Spinal cord (tissue), 9 donors: ENCODE measurements at regions not wholly inside any gene's neighbourhood (a gene's known extent, or its start where the extent isn't known, plus 50 kb on each side); places are given as distances from the start of the nearest gene placed in this dataset.

Experiments used
- DNase-seq, 6 donors: peaks; one replicate each; pipeline versions ENCODE4 v3.0.0 to v3.0.0-alpha.2; 2013 to 2015; ENCODE audit warnings: low spot score in 6 of 6, low read depth in 4 of 6
- H3K27ac ChIP-seq: one replicate; pipeline ENCODE4 v1.5.1; 2013; ENCODE audit warnings: low read depth, low read length, control low read depth
- H3K27me3 ChIP-seq: one replicate; pipeline ENCODE4 v1.6.1; 2013; ENCODE audit warnings: low read length; ENCODE audit not compliant: control insufficient read depth, insufficient read depth
- H3K36me3 ChIP-seq: one replicate; pipeline ENCODE4 v1.6.1; 2013; ENCODE audit warnings: low read length; ENCODE audit not compliant: control insufficient read depth, insufficient read depth
- H3K4me1 ChIP-seq: one replicate; pipeline ENCODE4 v1.6.1; 2013; ENCODE audit warnings: low read length; ENCODE audit not compliant: control insufficient read depth, insufficient read depth
- H3K4me3 ChIP-seq: one replicate; pipeline ENCODE4 v1.5.1; 2013; ENCODE audit warnings: low read depth, low read length, control low read depth
- H3K9me3 ChIP-seq: one replicate; pipeline ENCODE4 v1.6.1; 2013; ENCODE audit warnings: low read length; ENCODE audit not compliant: control insufficient read depth, insufficient read depth
- WGBS: methylation state at CpG from one replicate; pipeline ENCODE4 v1.1.5; 2013; ENCODE audit warnings: missing lambda C conversion rate; ENCODE audit not compliant: insufficient coverage; 5-methylcytosine and 5-hydroxymethylcytosine counted together
- donor health status: healthy.

DNA sequence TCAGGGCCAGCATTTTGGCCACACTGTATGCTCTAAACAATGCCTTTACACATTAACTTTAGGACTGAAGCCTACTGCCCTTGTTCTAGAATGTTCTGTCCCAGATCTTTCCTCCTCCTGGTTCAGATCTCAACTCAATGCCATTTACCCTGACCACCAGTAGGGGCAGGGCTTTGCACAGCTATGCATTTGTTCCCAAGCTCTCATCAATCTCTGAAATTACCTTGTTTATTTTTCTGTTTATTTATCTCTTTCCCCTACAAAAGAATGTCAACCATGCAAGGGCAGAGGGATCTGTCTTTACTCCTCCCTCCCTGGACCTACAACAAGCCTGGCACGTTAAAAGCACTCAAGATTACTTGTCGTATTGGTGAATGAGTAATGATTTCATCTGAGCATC lies 612.9 kb downstream of the BNC2 start:
- no peak overlapping the region for H3K27ac ChIP-seq
- H3K9me3 ChIP-seq = no peaks in the 10 kb centered on the region
- H3K27me3 ChIP-seq = no peaks in the 10 kb centered on the region
- 80% methylated on average over 1 of the region's 2 CpGs for WGBS
- no peak overlapping the region for H3K4me3 ChIP-seq
- no peaks in the 10 kb centered on the region for H3K36me3 ChIP-seq
- DNase-seq = no peak
- H3K4me1 ChIP-seq = peaks cover 6% of the 10 kb centered on the region

DNA sequence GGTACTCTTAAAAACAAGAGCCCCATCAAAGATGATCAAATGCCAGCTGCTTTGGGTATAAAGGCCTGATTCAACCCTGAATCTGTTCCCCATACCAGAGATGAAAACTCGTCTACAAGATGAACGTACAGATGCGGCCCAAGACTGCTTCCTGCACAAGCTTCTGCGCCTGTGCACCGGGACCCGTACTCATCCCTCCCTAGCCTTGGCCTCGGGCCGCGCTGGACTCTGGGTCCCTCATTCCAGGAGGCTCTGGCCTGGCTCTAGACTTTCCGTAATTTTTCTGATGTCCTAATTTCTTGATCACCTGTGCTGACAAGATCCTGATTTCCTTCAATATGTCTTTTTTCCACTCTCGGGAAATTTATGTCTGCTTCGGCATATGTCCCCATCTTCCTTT lies 612.3 kb downstream of the BNC2 start:
- Histone ChIP-seq H3K4me1 (peaks cover 12% of the 10 kb centered on the region), H3K9me3 (no peaks in the 10 kb centered on the region), H3K27ac (no peak overlapping the region), H3K36me3 (no peaks in the 10 kb centered on the region), H3K4me3 (no peak overlapping the region), H3K27me3 (no peaks in the 10 kb centered on the region)
- 95% methylated on average over 11 of the region's 12 CpGs for WGBS
- no peak for DNase-seq

DNA sequence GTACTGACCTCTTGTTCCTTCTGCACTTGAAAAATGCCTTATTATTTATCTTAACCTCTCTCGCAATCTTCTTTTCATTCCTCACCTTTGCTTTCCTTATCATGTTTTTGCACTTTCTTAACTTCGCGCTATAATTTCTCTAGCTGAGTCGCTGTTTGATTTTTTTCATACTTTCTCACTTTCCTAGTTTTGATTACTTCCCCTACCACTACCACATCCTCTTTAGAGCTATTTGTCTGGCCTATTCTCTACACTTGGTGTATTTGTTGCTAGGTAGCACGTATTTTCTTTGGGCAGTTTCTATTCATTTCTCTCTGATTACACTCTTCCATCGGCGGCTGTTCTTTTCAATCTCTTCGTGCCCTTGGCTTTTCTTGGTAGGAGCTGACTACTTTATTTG lies 611.8 kb downstream of the BNC2 start:
- WGBS = 84% methylated on average over 3 of the region's 8 CpGs
- Histone ChIP-seq H3K36me3 (no peaks in the 10 kb centered on the region), H3K4me3 (no peak overlapping the region), H3K27me3 (no peaks in the 10 kb centered on the region), H3K9me3 (no peaks in the 10 kb centered on the region), H3K4me1 (peaks cover 15% of the 10 kb centered on the region), H3K27ac (no peak overlapping the region)
- no peak for DNase-seq

DNA sequence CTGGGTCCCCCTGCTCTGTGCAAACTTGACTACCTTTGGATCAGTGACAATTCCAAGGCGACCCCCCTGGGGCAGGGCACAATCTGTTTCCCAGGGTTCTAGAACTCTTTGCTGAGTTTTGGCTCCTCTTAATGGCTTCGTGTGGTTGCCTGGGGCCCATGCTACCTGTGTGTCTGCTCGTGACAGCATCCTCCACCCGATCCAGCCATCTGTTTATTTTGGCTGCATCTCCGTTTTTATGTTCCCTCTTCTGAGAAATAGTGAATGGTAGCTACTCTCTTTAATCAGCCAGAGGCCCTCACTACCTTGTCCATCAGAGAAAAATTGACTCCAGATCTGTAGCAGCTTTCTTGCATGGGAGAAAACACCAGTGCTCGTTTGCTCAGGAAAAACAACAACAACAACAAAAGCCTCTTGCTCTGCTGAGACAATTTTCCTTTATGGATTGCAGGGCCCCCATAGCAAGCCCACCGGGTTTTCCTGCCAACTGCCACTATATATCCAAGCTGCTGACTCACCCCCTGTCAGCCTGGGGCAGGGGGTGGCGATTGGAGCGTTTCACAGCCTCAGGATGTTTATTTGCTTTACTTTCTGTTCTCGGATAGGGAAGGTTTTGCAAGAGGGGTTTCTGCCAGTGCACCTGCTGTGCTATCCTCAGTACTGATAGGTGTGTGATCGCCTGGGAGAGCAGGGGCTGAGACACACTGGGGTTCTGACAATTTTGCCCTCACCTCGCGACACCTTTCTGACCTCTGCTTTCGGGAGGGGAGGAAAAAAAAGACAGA lies 607.8 kb downstream of the BNC2 start:
- peak in 2 of 6 donors; percentile 51 to 56 for DNase-seq
- Histone ChIP-seq H3K4me1 (peaks cover 15% of the 10 kb centered on the region), H3K27me3 (no peaks in the 10 kb centered on the region), H3K4me3 (no peak overlapping the region), H3K36me3 (no peaks in the 10 kb centered on the region), H3K27ac (peak overlapping the region; percentile 10), H3K9me3 (no peaks in the 10 kb centered on the region)
- 42% methylated on average over 9 of the region's 14 CpGs for WGBS

DNA sequence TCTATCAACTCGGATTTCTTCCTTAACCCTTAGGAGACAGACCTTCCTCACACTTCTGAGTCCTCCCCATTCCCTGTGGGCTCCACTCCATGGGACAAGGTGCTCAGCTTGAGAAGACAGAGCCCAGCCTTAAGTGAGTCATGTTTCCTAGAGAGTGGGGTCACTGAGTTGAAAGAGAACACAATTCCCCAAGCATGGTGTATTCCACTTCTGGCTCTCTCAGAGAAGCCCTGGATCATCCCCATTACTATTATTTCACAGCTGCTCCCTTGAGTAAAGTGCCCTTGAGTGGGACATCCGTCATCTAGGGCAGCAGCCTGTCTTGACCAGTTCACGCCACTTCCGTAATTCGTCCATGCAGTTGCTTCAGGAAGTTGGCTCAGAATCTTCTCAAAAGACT lies 604.8 kb downstream of the BNC2 start:
- no peaks in the 10 kb centered on the region for H3K36me3 ChIP-seq
- peaks cover 18% of the 10 kb centered on the region for H3K4me1 ChIP-seq
- H3K27me3 ChIP-seq = no peaks in the 10 kb centered on the region
- DNase-seq = no peak
- no peaks in the 10 kb centered on the region for H3K9me3 ChIP-seq
- no peak overlapping the region for H3K4me3 ChIP-seq
- WGBS = 93% methylated on average over 4 of the region's 5 CpGs
- no peak overlapping the region for H3K27ac ChIP-seq

DNA sequence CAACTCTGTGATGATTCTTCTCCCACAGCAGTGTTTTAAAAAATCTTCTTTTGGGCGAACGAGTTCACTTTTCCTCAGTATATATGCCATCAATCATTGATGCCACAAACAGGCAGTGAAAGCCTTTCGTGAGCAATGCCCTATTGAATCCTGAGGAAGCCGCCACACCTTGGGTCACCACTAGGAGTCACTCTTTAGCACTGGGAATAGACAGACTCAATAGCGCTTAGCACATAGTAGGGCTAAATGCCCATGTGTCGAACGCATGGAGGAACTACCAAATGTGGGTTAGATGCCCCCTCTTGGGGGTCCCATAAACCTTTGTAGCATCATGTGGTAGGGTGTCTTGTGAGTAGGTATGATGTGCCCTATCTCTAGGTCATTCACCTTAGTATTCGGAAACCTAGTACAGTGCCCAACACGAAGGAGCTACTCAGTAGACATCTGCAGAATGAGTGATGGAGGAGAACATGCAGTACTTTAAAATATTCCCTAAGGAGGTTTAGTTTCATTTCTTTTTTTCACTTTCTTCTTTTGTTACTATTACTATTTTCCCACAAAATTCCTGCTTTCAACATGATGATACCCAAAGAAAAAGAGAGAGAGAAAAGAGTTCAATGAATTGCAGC lies 603.7 kb downstream of the BNC2 start:
- no peaks in the 10 kb centered on the region for H3K27me3 ChIP-seq
- no peak for DNase-seq
- H3K4me3 ChIP-seq = no peak overlapping the region
- 95% methylated on average over 7 of the region's 9 CpGs for WGBS
- no peaks in the 10 kb centered on the region for H3K36me3 ChIP-seq
- H3K27ac ChIP-seq = no peak overlapping the region
- no peaks in the 10 kb centered on the region for H3K9me3 ChIP-seq
- H3K4me1 ChIP-seq = peaks cover 18% of the 10 kb centered on the region

DNA sequence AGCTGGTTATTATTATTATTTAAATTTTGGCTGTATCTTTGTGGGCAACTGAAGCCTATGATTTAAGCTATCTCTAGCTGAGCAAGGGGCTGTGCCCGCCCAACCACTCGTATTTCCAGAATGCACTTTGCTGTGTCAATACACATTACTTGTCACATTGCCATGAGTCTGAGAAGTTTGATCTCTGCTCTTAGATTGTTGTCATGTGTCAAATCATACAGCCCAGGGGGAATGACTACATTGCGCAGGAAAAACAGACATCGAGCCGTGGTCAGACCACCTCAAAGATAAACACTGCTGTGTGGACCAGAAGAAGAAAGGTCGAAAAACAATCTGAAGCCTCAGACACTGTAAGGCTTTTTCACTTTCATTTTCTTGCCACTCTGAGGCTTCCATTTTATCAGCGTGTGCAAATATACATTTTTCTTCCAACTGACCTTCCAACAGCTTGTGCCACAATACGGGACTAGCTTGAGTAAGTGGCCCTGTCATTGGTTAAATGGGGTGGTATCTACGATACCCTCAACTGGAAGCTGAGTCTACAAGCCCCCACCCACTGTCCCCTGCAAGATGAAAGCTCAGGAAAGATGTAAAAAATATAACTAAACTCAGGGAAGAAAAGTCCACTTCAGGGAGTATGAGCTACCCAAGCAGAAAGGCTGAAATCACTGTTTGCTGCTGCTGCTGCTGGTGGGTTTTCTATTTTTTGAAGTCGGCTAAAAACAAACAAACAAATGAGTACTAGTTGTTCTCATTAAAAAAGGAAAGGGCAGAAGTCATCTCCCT lies 603.0 kb downstream of the BNC2 start:
- no peak for DNase-seq
- H3K36me3 ChIP-seq = no peaks in the 10 kb centered on the region
- peak overlapping the region; percentile 58 for H3K27ac ChIP-seq
- H3K4me3 ChIP-seq = peak overlapping the region; percentile 9
- H3K9me3 ChIP-seq = no peaks in the 10 kb centered on the region
- H3K4me1 ChIP-seq = peaks cover 14% of the 10 kb centered on the region
- H3K27me3 ChIP-seq = no peaks in the 10 kb centered on the region
- WGBS = 91% methylated on average over 6 of the region's 10 CpGs

DNA sequence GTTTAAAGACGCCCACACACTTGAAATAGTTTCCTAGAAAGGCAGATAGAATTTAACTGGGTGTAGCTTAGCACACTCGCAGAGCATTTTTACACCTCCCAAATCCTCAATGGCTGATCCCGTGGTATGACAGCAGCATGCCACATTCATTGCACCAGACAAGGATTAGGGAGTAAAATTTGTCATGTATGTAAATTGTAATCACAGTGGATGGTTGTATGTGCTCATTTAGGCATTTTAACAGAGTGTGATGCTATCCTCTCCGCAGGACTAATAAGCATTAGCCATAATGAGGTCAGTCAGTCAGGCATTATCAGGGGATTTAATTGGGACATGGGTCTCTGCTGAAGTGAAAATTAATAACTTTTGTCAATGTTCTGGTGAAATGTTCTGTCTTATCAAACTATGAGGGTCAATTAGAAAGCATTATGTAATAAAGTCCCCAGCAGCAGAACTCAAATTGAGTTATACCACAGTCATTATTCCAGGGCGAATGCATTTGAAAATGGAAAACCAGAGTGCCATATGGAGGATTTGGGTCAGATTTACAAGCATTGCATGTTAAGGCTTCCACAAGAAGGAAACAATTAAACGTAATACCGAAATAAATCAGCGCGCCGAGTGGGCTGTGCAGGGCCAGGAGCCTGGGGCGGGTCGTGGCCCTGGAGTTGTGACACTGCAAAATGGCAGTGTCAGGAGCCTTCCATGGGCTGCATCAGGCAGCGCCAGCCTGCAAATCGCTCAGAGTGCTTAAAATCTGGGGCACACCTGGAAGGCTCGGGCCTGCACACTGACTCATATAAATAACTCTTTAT lies 602.2 kb downstream of the BNC2 start:
- Histone ChIP-seq H3K4me1 (peaks cover 6% of the 10 kb centered on the region), H3K36me3 (no peaks in the 10 kb centered on the region), H3K9me3 (no peaks in the 10 kb centered on the region), H3K4me3 (no peak overlapping the region), H3K27me3 (no peaks in the 10 kb centered on the region), H3K27ac (peak overlapping the region; percentile 58)
- 71% methylated on average over 10 of the region's 15 CpGs for WGBS
- peak in 1 of 6 donors; percentile 77 for DNase-seq

DNA sequence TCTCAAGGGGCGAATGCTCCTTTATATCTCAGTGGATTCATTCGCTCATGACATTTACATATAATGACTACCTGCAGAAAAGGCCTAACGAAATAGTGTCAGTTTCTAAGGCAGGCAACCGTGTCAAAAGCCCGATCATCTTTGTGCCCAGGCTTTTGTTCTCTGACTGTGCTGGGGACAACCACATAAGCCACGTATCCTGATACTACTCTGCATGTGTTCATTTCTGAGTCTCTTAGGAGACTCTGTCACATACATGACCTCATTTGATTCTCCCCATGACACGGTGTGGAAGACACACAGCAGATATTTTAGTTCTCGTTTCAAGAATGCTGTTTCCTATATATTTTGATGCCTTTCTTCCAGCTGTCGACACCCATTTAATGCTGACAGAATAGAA lies 598.5 kb downstream of the BNC2 start:
- Histone ChIP-seq H3K36me3 (no peaks in the 10 kb centered on the region), H3K27ac (no peak overlapping the region), H3K4me1 (peaks cover 8% of the 10 kb centered on the region), H3K9me3 (no peaks in the 10 kb centered on the region), H3K4me3 (no peak overlapping the region), H3K27me3 (no peaks in the 10 kb centered on the region)
- no peak for DNase-seq
- WGBS = 95% methylated on average over 6 of the region's 9 CpGs
